Panc1 (cell line): ENCODE measurements at regions not wholly inside any gene's neighbourhood (a gene's known extent, or its start where the extent isn't known, plus 50 kb on each side); places are given as distances from the start of the nearest gene placed in this dataset.

Experiments used
- ATAC-seq: fragments of 200-7000 bp; cut with Tn5 transposase; 2 replicates; pipeline ENCODE4 v1.9.1; 2020; ENCODE audit warnings: mild to moderate bottlenecking, moderate library complexity
- BruUV-seq: library from RNA; stranded (reverse); fragments of 400-500 nt; replicated peaks from 2 replicates; lab custom pipeline; 2021; lab: Mats Ljungman, UMichigan
- CTCF ChIA-PET: fragments of 300-600 bp; sonication (Branson Sonifier 250); formaldehyde crosslinking; loops from one replicate; lab custom pipeline; 2022; ENCODE audit warnings: antibody characterized with exemption; lab: Charles Lee
- POLR2A ChIA-PET: fragments of 300-600 bp; sonication (Branson Sonifier 250); formaldehyde crosslinking; loops from one replicate; lab custom pipeline; 2022; ENCODE audit warnings: antibody characterized with exemption; lab: Charles Lee
- DNase-seq: peaks from one replicate; pipeline ENCODE4 v3.0.0-alpha.2; 2010; ENCODE audit warnings: low read depth, low spot score
- H3K27ac ChIP-seq: 2 replicates; pipeline ENCODE4 v1.5.1; 2011; ENCODE audit warnings: mild to moderate bottlenecking, low read length, inconsistent platforms
- H3K27me3 ChIP-seq: fragments of 200-500 bp; sonication (Bioruptor generic); 2 replicates; pipeline ENCODE4 v1.6.0; 2014; ENCODE audit warnings: low read length, inconsistent platforms; ENCODE audit not compliant: control insufficient read depth, insufficient read depth
- H3K36me3 ChIP-seq: fragments of 200-500 bp; sonication (Bioruptor generic); 2 replicates; pipeline ENCODE4 v1.5.1; 2014; ENCODE audit warnings: inconsistent platforms, mild to moderate bottlenecking, low read length, moderate library complexity; ENCODE audit not compliant: control insufficient read depth, insufficient read depth
- H3K4me1 ChIP-seq: 2 replicates; pipeline ENCODE4 v1.5.1; 2011; ENCODE audit warnings: inconsistent platforms, mild to moderate bottlenecking, low read length, moderate library complexity; ENCODE audit not compliant: control insufficient read depth, insufficient read depth
- H3K4me3 ChIP-seq, 2 experiments: 2 replicates each; pipeline ENCODE4 v1.5.1; 2011 to 2012; ENCODE audit warnings: low read depth in 2 of 2, low read length in 2 of 2, mild to moderate bottlenecking in 2 of 2, inconsistent platforms in 1 of 2, moderate library complexity in 1 of 2
- H3K9me3 ChIP-seq: fragments of 200-500 bp; sonication (Bioruptor generic); 2 replicates; pipeline ENCODE4 v1.5.1; 2014; ENCODE audit warnings: low read depth, mild to moderate bottlenecking, inconsistent platforms, low read length, moderate library complexity; ENCODE audit not compliant: control insufficient read depth, insufficient read depth
- CTCF ChIP-seq: fragments of 450-650 bp; IDR thresholded peaks from 2 replicates; pipeline ENCODE4 v1.5.1; 2017; ENCODE audit warnings: mild to moderate bottlenecking
- POLR2AphosphoS5 ChIP-seq: IDR thresholded peaks from 2 replicates; pipeline ENCODE4 v1.6.1; 2012; ENCODE audit warnings: mild to moderate bottlenecking, low read depth, low read length, moderate library complexity
- REST ChIP-seq, 2 experiments: IDR thresholded peaks; 2 replicates each; pipeline ENCODE4 v1.6.1; 2011 to 2012; ENCODE audit warnings: low read depth in 2 of 2, control low read depth in 1 of 2, low read length in 1 of 2, mild to moderate bottlenecking in 1 of 2, moderate library complexity in 1 of 2; ENCODE audit not compliant: insufficient read depth in 1 of 2
- SIN3A ChIP-seq: IDR thresholded peaks from 2 replicates; pipeline ENCODE4 v1.6.1; 2012; ENCODE audit warnings: low read depth, mild to moderate bottlenecking, low read length, moderate library complexity, borderline replicate concordance; ENCODE audit not compliant: insufficient read depth
- TCF7L2 ChIP-seq: IDR thresholded peaks from 2 replicates; pipeline ENCODE4 v1.6.1; 2011; ENCODE audit warnings: mild to moderate bottlenecking, low read depth, low read length, inconsistent platforms
- in situ Hi-C: cut with HindIII; loops from 2 replicates; pipeline ENCODE4 v1.10.0; 2016; ENCODE audit warnings: low sequenced_read_pairs, low pct_unique_long_range_greater_than_20kb
- intact Hi-C: fragments of 100-400 bp; cut with micrococcal nuclease; formaldehyde crosslinking; loops from one replicate; pipeline ENCODE4 v1.10.0; 2022; ENCODE audit not compliant: unreplicated experiment

GRCh38 chrX:39381422-39381821 is 580.2 kb downstream of the MID1IP1 start:
- CTCF ChIA-PET: no interaction called here
- no TSS peak for BruUV-seq
- ATAC-seq (no peak), DNase-seq (no peak)
- in situ Hi-C loops: no loop called here
- no peak overlapping the region for H3K27ac ChIP-seq
- POLR2A ChIA-PET: no interaction called here
- H3K27me3 ChIP-seq: no peaks in the 10 kb centered on the region
- no peaks in the 10 kb centered on the region for H3K9me3 ChIP-seq
- no peak for TF ChIP-seq CTCF
- TF ChIP-seq SIN3A: no peak
- intact Hi-C loops: no loop called here
- H3K4me1 ChIP-seq: no peaks in the 10 kb centered on the region
- no peaks in the 10 kb centered on the region for H3K36me3 ChIP-seq
- H3K4me3 ChIP-seq: no peak overlapping the region

GRCh38 chrX:39384996-39385395 is 583.7 kb downstream of the MID1IP1 start:
- in situ Hi-C loops: no loop called here
- no TSS peak for BruUV-seq
- intact Hi-C loops: no loop called here
- CTCF ChIA-PET: no interaction called here
- no peak for DNase-seq
- no peak for ATAC-seq
- Histone ChIP-seq H3K27me3 (no peaks in the 10 kb centered on the region), H3K4me3 (no peak overlapping the region), H3K27ac (no peak overlapping the region), H3K9me3 (no peaks in the 10 kb centered on the region), H3K4me1 (no peaks in the 10 kb centered on the region), H3K36me3 (no peaks in the 10 kb centered on the region)
- POLR2A ChIA-PET: no interaction called here
- TF ChIP-seq CTCF: no peak
- TF ChIP-seq POLR2AphosphoS5: no peak
- TF ChIP-seq SIN3A: no peak

GRCh38 chrX:39388730-39389129 is 587.5 kb downstream of the MID1IP1 start:
- H3K27ac ChIP-seq: no peak overlapping the region
- ChIA-PET POLR2A (no interaction called here), CTCF (no interaction called here)
- TF ChIP-seq REST (IDR thresholded peaks at IDR 0.05; ENCODE audit: insufficient read depth in 1 of 2, low read depth in 2 of 2, low read length in 1 of 2) (no peak), CTCF (no peak), TCF7L2 (no peak), POLR2AphosphoS5 (no peak), SIN3A (no peak)
- intact Hi-C loops: no loop called here
- H3K4me1 ChIP-seq: no peaks in the 10 kb centered on the region
- no peak overlapping the region for H3K4me3 ChIP-seq
- in situ Hi-C loops: no loop called here
- ATAC-seq: no peak
- no peaks in the 10 kb centered on the region for H3K9me3 ChIP-seq
- no peaks in the 10 kb centered on the region for H3K27me3 ChIP-seq
- BruUV-seq: no TSS peak
- H3K36me3 ChIP-seq: no peaks in the 10 kb centered on the region
- no peak for DNase-seq
